ENCODE measurements at regions not wholly inside any gene's neighbourhood (a gene's known extent, or its start where the extent isn't known, plus 50 kb on each side); places are given as distances from the start of the nearest gene placed in this dataset.

GRCh38 chrX:117134983-117135382, 672.2 kb upstream of the CT83 start:
- intact Hi-C loops (cut with micrococcal nuclease) = no loop called here
- H3K27ac Mint-ChIP-seq (ENCODE audit: low read depth, unreplicated experiment) = no peak overlapping the region
- H3K36me3 Mint-ChIP-seq (ENCODE audit: insufficient read depth, unreplicated experiment) = no peaks in the 10 kb centered on the region
- no peaks in the 10 kb centered on the region for H3K9me3 Mint-ChIP-seq (ENCODE audit: unreplicated experiment)
- TF ChIP-seq, protein P1, sequence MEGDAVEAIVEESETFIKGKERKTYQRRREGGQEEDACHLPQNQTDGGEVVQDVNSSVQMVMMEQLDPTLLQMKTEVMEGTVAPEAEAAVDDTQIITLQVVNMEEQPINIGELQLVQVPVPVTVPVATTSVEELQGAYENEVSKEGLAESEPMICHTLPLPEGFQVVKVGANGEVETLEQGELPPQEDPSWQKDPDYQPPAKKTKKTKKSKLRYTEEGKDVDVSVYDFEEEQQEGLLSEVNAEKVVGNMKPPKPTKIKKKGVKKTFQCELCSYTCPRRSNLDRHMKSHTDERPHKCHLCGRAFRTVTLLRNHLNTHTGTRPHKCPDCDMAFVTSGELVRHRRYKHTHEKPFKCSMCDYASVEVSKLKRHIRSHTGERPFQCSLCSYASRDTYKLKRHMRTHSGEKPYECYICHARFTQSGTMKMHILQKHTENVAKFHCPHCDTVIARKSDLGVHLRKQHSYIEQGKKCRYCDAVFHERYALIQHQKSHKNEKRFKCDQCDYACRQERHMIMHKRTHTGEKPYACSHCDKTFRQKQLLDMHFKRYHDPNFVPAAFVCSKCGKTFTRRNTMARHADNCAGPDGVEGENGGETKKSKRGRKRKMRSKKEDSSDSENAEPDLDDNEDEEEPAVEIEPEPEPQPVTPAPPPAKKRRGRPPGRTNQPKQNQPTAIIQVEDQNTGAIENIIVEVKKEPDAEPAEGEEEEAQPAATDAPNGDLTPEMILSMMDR (IDR thresholded peaks at IDR 0.05; ENCODE audit: unreplicated experiment) = no peak
- POLR2A ChIA-PET = no interaction called here
- no peak overlapping the region for H3K4me3 Mint-ChIP-seq (ENCODE audit: unreplicated experiment)
- no peaks in the 10 kb centered on the region for H3K4me1 Mint-ChIP-seq (ENCODE audit: insufficient read depth, unreplicated experiment)
- CTCF ChIA-PET = no interaction called here
- no peaks in the 10 kb centered on the region for H3K27me3 Mint-ChIP-seq (ENCODE audit: insufficient read depth, unreplicated experiment)
- BruUV-seq (replicated peaks) = no TSS peak
- DNase-seq (ENCODE audit: unreplicated experiment) = no peak

GRCh38 chrX:117120700-117121099, 657.9 kb upstream of the CT83 start:
- ChIA-PET POLR2A (no interaction called here), CTCF (no interaction called here)
- Mint-ChIP-seq H3K9me3 (ENCODE audit: unreplicated experiment) (peaks cover 8% of the 10 kb centered on the region), H3K36me3 (ENCODE audit: insufficient read depth, unreplicated experiment) (no peaks in the 10 kb centered on the region), H3K27ac (ENCODE audit: low read depth, unreplicated experiment) (no peak overlapping the region), H3K27me3 (ENCODE audit: insufficient read depth, unreplicated experiment) (no peaks in the 10 kb centered on the region), H3K4me1 (ENCODE audit: insufficient read depth, unreplicated experiment) (no peaks in the 10 kb centered on the region), H3K4me3 (ENCODE audit: unreplicated experiment) (no peak overlapping the region)
- BruUV-seq (replicated peaks) = no TSS peak
- DNase-seq (ENCODE audit: unreplicated experiment) = no peak
- TF ChIP-seq, protein P1 (IDR thresholded peaks at IDR 0.05; ENCODE audit: unreplicated experiment) = no peak
- intact Hi-C loops (cut with micrococcal nuclease) = no loop called here

DNA sequence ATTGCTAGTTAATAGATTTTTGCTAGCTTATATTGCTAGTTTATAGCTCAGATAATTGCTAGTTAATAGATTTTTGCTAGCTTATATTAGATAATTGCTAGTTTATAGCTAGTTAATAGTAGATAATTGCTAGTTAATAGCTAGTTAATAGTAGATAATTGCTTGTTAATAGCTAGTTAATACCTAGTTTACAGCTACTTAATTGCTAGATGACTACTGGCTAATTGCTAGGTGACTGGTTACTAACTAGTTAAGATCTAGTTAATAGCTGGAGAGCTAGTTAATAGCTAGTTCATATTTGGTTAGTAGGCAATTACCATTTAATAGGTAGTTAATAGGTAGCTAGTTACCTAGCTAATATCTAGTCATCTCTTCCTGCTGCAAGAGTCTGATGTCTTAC, 633.8 kb upstream of the CT83 start:
- Mint-ChIP-seq H3K4me3 (ENCODE audit: unreplicated experiment) (no peak overlapping the region), H3K27me3 (ENCODE audit: insufficient read depth, unreplicated experiment) (no peaks in the 10 kb centered on the region), H3K27ac (ENCODE audit: low read depth, unreplicated experiment) (no peak overlapping the region), H3K4me1 (ENCODE audit: insufficient read depth, unreplicated experiment) (no peaks in the 10 kb centered on the region), H3K36me3 (ENCODE audit: insufficient read depth, unreplicated experiment) (no peaks in the 10 kb centered on the region), H3K9me3 (ENCODE audit: unreplicated experiment) (no peaks in the 10 kb centered on the region)
- intact Hi-C loops (cut with micrococcal nuclease) = no loop called here
- ChIA-PET POLR2A (interaction anchor here (0.6 kb wide), 1 partner anchor 10 kb away, joined by 3 read pairs; no protein-coding TSS in a partner anchor), CTCF (no interaction called here)
- no peak for DNase-seq (ENCODE audit: unreplicated experiment)
- TF ChIP-seq, protein P1 (IDR thresholded peaks at IDR 0.05; ENCODE audit: unreplicated experiment) = no peak
- no TSS peak for BruUV-seq (replicated peaks)

DNA sequence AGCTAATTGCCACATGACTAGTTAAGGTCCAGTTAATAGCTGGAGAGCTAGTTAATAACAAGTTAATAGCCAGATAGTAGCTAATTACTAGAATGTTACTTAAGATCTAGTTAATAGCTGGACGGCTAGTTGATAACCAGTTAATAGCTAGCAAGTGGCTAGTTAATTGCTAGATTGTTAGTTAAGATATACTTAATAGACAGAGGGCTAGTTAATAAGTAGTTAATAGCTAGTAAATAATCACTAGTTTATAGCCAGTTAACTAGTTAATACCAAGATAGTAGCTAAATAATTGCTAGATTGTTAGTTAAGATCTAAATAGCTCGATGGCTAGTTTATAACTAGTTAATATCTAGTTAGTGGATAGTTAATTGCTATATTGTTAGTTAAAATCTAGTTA, 632.6 kb upstream of the CT83 start:
- CTCF ChIA-PET = interaction anchor here (0.5 kb wide), 1 partner anchor 345 kb away, joined by 3 read pairs; no protein-coding TSS in a partner anchor
- TF ChIP-seq, protein P1 (IDR thresholded peaks at IDR 0.05; ENCODE audit: unreplicated experiment) = no peak
- POLR2A ChIA-PET = interaction anchor here (0.6 kb wide), 1 partner anchor 73 kb away, joined by 3 read pairs; no protein-coding TSS in a partner anchor
- H3K36me3 Mint-ChIP-seq (ENCODE audit: insufficient read depth, unreplicated experiment) = no peaks in the 10 kb centered on the region
- intact Hi-C loops (cut with micrococcal nuclease) = no loop called here
- no peaks in the 10 kb centered on the region for H3K4me1 Mint-ChIP-seq (ENCODE audit: insufficient read depth, unreplicated experiment)
- H3K27me3 Mint-ChIP-seq (ENCODE audit: insufficient read depth, unreplicated experiment) = no peaks in the 10 kb centered on the region
- H3K27ac Mint-ChIP-seq (ENCODE audit: low read depth, unreplicated experiment) = no peak overlapping the region
- no peak overlapping the region for H3K4me3 Mint-ChIP-seq (ENCODE audit: unreplicated experiment)
- DNase-seq (ENCODE audit: unreplicated experiment) = no peak
- BruUV-seq (replicated peaks) = no TSS peak
- no peaks in the 10 kb centered on the region for H3K9me3 Mint-ChIP-seq (ENCODE audit: unreplicated experiment)
